ENCODE measurements at regions not wholly inside any gene's neighbourhood (a gene's known extent, or its start where the extent isn't known, plus 50 kb on each side); places are given as distances from the start of the nearest gene placed in this dataset.

DNA sequence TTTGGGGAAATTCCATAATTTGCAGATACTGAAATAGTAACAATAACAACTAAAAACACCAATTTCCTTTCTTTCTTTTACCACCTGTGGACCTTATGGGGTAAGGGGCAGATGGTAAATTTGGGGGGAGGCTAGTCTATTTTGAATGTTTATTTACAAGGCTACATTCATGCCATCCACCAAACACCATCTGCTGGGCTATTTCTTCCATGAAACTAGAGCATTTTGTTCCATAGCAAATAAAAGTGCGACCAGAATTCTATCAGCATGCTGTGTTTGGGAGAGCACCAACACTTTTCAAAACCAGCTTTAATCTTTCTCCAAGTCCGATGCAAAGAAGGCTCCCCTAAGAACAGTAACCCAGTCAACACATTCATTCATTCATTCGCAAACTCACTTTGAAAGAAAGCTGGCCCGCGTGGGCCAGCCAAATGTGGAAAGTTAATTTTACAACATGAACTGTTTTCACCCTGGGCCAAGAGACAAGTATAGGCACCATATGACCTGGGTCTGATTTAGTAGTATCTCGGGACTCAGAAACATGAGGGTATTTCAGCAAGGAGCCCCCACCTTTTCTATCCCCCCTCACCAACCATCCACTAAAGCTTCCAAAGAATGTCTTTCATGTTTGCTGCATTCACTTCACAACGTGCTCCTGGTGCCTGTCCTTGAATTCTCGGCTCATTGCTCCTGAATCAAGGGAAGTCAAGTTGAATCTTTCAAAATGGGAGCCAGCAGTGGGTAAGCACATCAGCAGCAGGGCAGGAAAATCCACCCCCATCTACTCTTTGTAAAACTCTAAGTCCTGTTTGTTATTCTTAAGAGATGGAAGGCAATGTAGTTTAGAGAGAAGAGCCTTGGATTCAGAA lies 210.6 kb downstream of the C1D start:
- no peak overlapping the region for H3K27ac ChIP-seq (ENCODE audit: low read depth, low read length)
- TF ChIP-seq TCF7L2 (IDR thresholded peaks at IDR 0.05; ENCODE audit: borderline replicate concordance, extremely low read depth, insufficient read depth, insufficient read length) (no peak), EGR1 (IDR thresholded peaks at IDR 0.05; ENCODE audit: low read depth) (no peak), CEBPB (IDR thresholded peaks at IDR 0.05; ENCODE audit: low read depth) (no peak), POLR2A (IDR thresholded peaks at IDR 0.05; ENCODE audit: borderline replicate concordance, extremely low read depth, insufficient read depth, insufficient read length) (no peak)
- TF ChIP-seq, protein P1, sequence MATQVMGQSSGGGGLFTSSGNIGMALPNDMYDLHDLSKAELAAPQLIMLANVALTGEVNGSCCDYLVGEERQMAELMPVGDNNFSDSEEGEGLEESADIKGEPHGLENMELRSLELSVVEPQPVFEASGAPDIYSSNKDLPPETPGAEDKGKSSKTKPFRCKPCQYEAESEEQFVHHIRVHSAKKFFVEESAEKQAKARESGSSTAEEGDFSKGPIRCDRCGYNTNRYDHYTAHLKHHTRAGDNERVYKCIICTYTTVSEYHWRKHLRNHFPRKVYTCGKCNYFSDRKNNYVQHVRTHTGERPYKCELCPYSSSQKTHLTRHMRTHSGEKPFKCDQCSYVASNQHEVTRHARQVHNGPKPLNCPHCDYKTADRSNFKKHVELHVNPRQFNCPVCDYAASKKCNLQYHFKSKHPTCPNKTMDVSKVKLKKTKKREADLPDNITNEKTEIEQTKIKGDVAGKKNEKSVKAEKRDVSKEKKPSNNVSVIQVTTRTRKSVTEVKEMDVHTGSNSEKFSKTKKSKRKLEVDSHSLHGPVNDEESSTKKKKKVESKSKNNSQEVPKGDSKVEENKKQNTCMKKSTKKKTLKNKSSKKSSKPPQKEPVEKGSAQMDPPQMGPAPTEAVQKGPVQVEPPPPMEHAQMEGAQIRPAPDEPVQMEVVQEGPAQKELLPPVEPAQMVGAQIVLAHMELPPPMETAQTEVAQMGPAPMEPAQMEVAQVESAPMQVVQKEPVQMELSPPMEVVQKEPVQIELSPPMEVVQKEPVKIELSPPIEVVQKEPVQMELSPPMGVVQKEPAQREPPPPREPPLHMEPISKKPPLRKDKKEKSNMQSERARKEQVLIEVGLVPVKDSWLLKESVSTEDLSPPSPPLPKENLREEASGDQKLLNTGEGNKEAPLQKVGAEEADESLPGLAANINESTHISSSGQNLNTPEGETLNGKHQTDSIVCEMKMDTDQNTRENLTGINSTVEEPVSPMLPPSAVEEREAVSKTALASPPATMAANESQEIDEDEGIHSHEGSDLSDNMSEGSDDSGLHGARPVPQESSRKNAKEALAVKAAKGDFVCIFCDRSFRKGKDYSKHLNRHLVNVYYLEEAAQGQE (IDR thresholded peaks at IDR 0.05; ENCODE audit: low read depth): no peak
- TF ChIP-seq, protein P2, sequence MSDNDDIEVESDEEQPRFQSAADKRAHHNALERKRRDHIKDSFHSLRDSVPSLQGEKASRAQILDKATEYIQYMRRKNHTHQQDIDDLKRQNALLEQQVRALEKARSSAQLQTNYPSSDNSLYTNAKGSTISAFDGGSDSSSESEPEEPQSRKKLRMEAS (IDR thresholded peaks at IDR 0.05): no peak
- no peak for ATAC-seq

More for the DNA sequence above, 210.6 kb downstream of the C1D start:
- Histone ChIP-seq H3K4me1 (ENCODE audit: control insufficient read depth in 1 of 2, insufficient read depth in 2 of 2, low read length in 2 of 2) (no peaks in the 10 kb centered on the region), H3K4me2 (ENCODE audit: low read length) (no peak overlapping the region), H3K9me3 (ENCODE audit: control insufficient read depth in 1 of 2, insufficient read depth in 1 of 2, low read depth in 1 of 2, low read length in 2 of 2) (no peaks in the 10 kb centered on the region), H3K9ac (ENCODE audit: low read length) (no peak overlapping the region), H3K27me3 (ENCODE audit: insufficient read depth, low read length) (peaks cover 62% of the 10 kb centered on the region), H4K20me1 (ENCODE audit: insufficient read depth) (no peaks in the 10 kb centered on the region), H3K79me2 (ENCODE audit: insufficient read depth, low read length) (no peaks in the 10 kb centered on the region), H2AFZ (ENCODE audit: low read depth, low read length, poor library complexity, severe bottlenecking) (no peak overlapping the region), H3K4me3 (replicated peaks in 1 of 2; ENCODE audit: low read depth in 1 of 2, low read length in 2 of 2) (no peak overlapping the region), H3K36me3 (ENCODE audit: control insufficient read depth in 1 of 2, insufficient read depth in 2 of 2, low read length in 2 of 2) (no peaks in the 10 kb centered on the region), H3K9me2 (ENCODE audit: insufficient read depth) (no peaks in the 10 kb centered on the region)
- CTCF ChIA-PET: interaction anchor here (1.4 kb wide), 1 partner anchor 179 kb away, joined by 4 read pairs; no protein-coding TSS in a partner anchor
- no TSS peak for BruUV-seq (replicated peaks)
- RAD21 ChIA-PET (ENCODE audit: low non-redundant PET in 1 of 2, low total read pairs in 2 of 2, uncharacterized antibody in 2 of 2, unreplicated experiment in 2 of 2): interaction anchor here in 1 of 2 experiments (0.7 kb wide), 1 partner anchor 270 kb away, joined by 3 read pairs; no protein-coding TSS in a partner anchor
- no peak for DNase-seq (ENCODE audit: low read depth, low spot score)
- intact Hi-C loops (cut with micrococcal nuclease): no loop called here
- POLR2A ChIA-PET: no interaction called here

Data from HCT116 (cell line).